ENCODE measurements at regions not wholly inside any gene's neighbourhood (a gene's known extent, or its start where the extent isn't known, plus 50 kb on each side); places are given as distances from the start of the nearest gene placed in this dataset.

DNA sequence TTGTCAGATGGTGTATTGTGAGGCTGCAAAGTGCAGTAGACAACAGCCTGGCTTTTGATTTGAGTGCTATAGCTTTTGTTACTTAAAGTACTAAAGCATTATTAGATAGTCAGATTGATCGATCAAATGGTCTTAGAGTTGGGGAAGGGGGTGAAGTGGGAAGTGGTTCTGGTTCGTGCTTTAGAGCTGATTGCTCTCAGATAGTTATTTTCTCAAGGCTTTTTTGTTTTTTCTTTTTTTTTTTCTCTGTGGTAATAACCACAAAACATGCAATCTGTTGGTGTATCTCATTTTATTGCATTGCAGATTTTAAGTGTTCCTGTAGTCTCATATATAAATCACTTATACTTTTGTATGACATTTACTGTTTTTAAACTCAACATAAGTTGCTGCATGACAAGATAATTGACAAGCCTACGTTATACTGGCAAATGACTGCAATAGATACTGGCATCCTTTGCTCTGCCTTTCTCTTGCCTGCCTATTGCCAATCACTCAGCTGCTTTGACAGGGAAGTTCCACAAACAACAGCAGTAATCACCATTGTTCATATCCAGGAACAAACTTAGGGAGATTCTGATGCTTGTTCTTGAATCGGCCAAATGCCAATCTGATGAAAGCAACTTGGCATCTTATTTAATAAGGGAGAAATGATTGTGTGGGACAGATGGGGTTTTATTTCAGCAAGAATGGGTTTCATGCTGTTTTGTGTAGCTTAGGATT, 125.0 kb upstream of the B3GALT2 start:
- ChIA-PET CTCF (interaction anchor here (1.3 to 1.4 kb wide), 2 partner anchors 9 to 11 kb away, joined by 3 to 9 read pairs; no protein-coding TSS in a partner anchor), POLR2A (interaction anchor here (0.7 to 0.9 kb wide), 2 partner anchors 10 to 58 kb away, joined by 3 read pairs; no protein-coding TSS in a partner anchor)
- H3K4me3 ChIP-seq (ENCODE audit: low read depth, low read length), result no peak overlapping the region
- no peak for DNase-seq (ENCODE audit: low read depth, low spot score)
- no peak for TF ChIP-seq CTCF (IDR thresholded peaks at IDR 0.05; ENCODE audit: insufficient read depth, low read length, missing control alignments)

- ChIA-PET POLR2A (interaction anchor here (0.9 kb wide), 1 partner anchor 11 kb away, joined by 3 read pairs; no protein-coding TSS in a partner anchor), CTCF (interaction anchor here (0.7 to 1.4 kb wide), 3 partner anchors 10 to 12 kb away, joined by 3 to 9 read pairs (median 4); no protein-coding TSS in a partner anchor)
- no peak for TF ChIP-seq CTCF (IDR thresholded peaks at IDR 0.05; ENCODE audit: insufficient read depth, low read length, missing control alignments)
- H3K4me3 ChIP-seq (ENCODE audit: low read depth, low read length), result no peak overlapping the region
- DNase-seq (ENCODE audit: low read depth, low spot score), result no peak
Measured at GRCh38 chr1:193310564-193310963, 124.2 kb upstream of the B3GALT2 start.

- TF ChIP-seq CTCF (IDR thresholded peaks at IDR 0.05; ENCODE audit: insufficient read depth, low read length, missing control alignments), result no peak
- POLR2A ChIA-PET, result no interaction called here
- CTCF ChIA-PET, result interaction anchor here (1.3 kb wide), 1 partner anchor 10 kb away, joined by 9 read pairs; no protein-coding TSS in a partner anchor
- DNase-seq (ENCODE audit: low read depth, low spot score), result no peak
- H3K4me3 ChIP-seq (ENCODE audit: low read depth, low read length), result no peak overlapping the region
Measured at GRCh38 chr1:193309936-193310475, 123.6 kb upstream of the B3GALT2 start.

- TF ChIP-seq CTCF (IDR thresholded peaks at IDR 0.05; ENCODE audit: insufficient read depth, low read length, missing control alignments), result no peak
- CTCF ChIA-PET, result interaction anchor here (0.6 kb wide), 1 partner anchor 9 kb away, joined by 3 read pairs; no protein-coding TSS in a partner anchor
- DNase-seq (ENCODE audit: low read depth, low spot score), result no peak
- no peak overlapping the region for H3K4me3 ChIP-seq (ENCODE audit: low read depth, low read length)
- POLR2A ChIA-PET, result no interaction called here
Measured at GRCh38 chr1:193308438-193308837, 122.0 kb upstream of the B3GALT2 start.

DNA sequence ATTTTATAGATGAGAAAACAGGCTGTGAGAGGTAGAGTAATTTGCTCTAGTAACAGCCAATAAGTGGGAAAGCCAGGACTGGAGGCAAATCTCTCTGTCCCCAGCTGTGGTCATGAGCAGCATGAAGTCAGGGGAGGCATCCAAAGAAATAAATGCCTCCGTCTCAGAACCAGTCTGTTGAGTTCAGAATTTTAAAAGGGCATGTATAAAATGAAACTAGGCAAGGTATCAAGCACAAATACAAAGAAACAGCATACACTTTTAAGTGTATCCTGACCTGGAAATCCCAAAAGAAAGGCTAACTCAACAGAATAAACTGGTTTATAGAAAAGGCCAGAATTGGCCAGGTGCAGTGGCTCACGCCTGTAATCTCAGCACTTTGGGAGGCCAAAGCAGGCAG, 120.0 kb upstream of the B3GALT2 start:
- POLR2A ChIA-PET, result no interaction called here
- no peak for DNase-seq (ENCODE audit: low read depth, low spot score)
- CTCF ChIA-PET, result no interaction called here

More for the DNA sequence above, 120.0 kb upstream of the B3GALT2 start:
- H3K4me3 ChIP-seq (ENCODE audit: low read depth, low read length), result no peak overlapping the region
- TF ChIP-seq CTCF (IDR thresholded peaks at IDR 0.05; ENCODE audit: insufficient read depth, low read length, missing control alignments), result no peak

Measured in AG04449 (cell line).